ENCODE measurements at regions not wholly inside any gene's neighbourhood (a gene's known extent, or its start where the extent isn't known, plus 50 kb on each side); places are given as distances from the start of the nearest gene placed in this dataset.

- H3K4me2 ChIP-seq (ENCODE audit: insufficient read depth, low read length), result no peak overlapping the region
- no peaks in the 10 kb centered on the region for H3K9me3 ChIP-seq (ENCODE audit: low read depth, low read length)
- H3K4me1 ChIP-seq (ENCODE audit: insufficient read depth, low read length), result no peaks in the 10 kb centered on the region
- H3K4me3 ChIP-seq (ENCODE audit: insufficient read depth, low read length), result no peak overlapping the region
- no peaks in the 10 kb centered on the region for H3K79me2 ChIP-seq (ENCODE audit: insufficient read depth, low read length)
- no peak overlapping the region for H2AFZ ChIP-seq (ENCODE audit: low read length)
- no peaks in the 10 kb centered on the region for H3K36me3 ChIP-seq (ENCODE audit: insufficient read depth, low read length)
- no peak for DNase-seq (ENCODE audit: insufficient read length, low spot score, missing footprints)
- H3K27ac ChIP-seq (ENCODE audit: low read depth, low read length), result no peak overlapping the region
- no peaks in the 10 kb centered on the region for H4K20me1 ChIP-seq (ENCODE audit: insufficient read depth, low read length)
- no peaks in the 10 kb centered on the region for H3K27me3 ChIP-seq (ENCODE audit: insufficient read depth, low read length)
- TF ChIP-seq CTCF (IDR thresholded peaks at IDR 0.05; ENCODE audit: extremely low read depth, low read depth, low read length), result no peak
Observed at GRCh38 chr16:74049027-74049426, 247.6 kb upstream of the PSMD7 start.

GRCh38 chr16:74046524-74046923 lies 250.1 kb upstream of the PSMD7 start:
- TF ChIP-seq CTCF (IDR thresholded peaks at IDR 0.05; ENCODE audit: extremely low read depth, low read depth, low read length), result no peak
- no peak for DNase-seq (ENCODE audit: insufficient read length, low spot score, missing footprints)
- Histone ChIP-seq H3K4me1 (ENCODE audit: insufficient read depth, low read length) (no peaks in the 10 kb centered on the region), H2AFZ (ENCODE audit: low read length) (no peak overlapping the region), H3K4me2 (ENCODE audit: insufficient read depth, low read length) (no peak overlapping the region), H3K9me3 (ENCODE audit: low read depth, low read length) (no peaks in the 10 kb centered on the region), H3K27ac (ENCODE audit: low read depth, low read length) (no peak overlapping the region), H4K20me1 (ENCODE audit: insufficient read depth, low read length) (no peaks in the 10 kb centered on the region), H3K4me3 (ENCODE audit: insufficient read depth, low read length) (no peak overlapping the region), H3K36me3 (ENCODE audit: insufficient read depth, low read length) (no peaks in the 10 kb centered on the region), H3K27me3 (ENCODE audit: insufficient read depth, low read length) (no peaks in the 10 kb centered on the region), H3K79me2 (ENCODE audit: insufficient read depth, low read length) (no peaks in the 10 kb centered on the region)

GRCh38 chr16:74045513-74045912 lies 251.1 kb upstream of the PSMD7 start:
- Histone ChIP-seq H3K27me3 (ENCODE audit: insufficient read depth, low read length) (no peaks in the 10 kb centered on the region), H3K4me3 (ENCODE audit: insufficient read depth, low read length) (no peak overlapping the region), H3K36me3 (ENCODE audit: insufficient read depth, low read length) (no peaks in the 10 kb centered on the region), H3K27ac (ENCODE audit: low read depth, low read length) (no peak overlapping the region), H3K9me3 (ENCODE audit: low read depth, low read length) (no peaks in the 10 kb centered on the region), H4K20me1 (ENCODE audit: insufficient read depth, low read length) (no peaks in the 10 kb centered on the region), H3K79me2 (ENCODE audit: insufficient read depth, low read length) (no peaks in the 10 kb centered on the region), H2AFZ (ENCODE audit: low read length) (no peak overlapping the region), H3K4me2 (ENCODE audit: insufficient read depth, low read length) (no peak overlapping the region), H3K4me1 (ENCODE audit: insufficient read depth, low read length) (no peaks in the 10 kb centered on the region)
- no peak for DNase-seq (ENCODE audit: insufficient read length, low spot score, missing footprints)
- no peak for TF ChIP-seq CTCF (IDR thresholded peaks at IDR 0.05; ENCODE audit: extremely low read depth, low read depth, low read length)

- DNase-seq (ENCODE audit: insufficient read length, low spot score, missing footprints), result no peak
- Histone ChIP-seq H3K4me2 (ENCODE audit: insufficient read depth, low read length) (no peak overlapping the region), H3K4me1 (ENCODE audit: insufficient read depth, low read length) (no peaks in the 10 kb centered on the region), H3K9me3 (ENCODE audit: low read depth, low read length) (no peaks in the 10 kb centered on the region), H3K36me3 (ENCODE audit: insufficient read depth, low read length) (no peaks in the 10 kb centered on the region), H2AFZ (ENCODE audit: low read length) (no peak overlapping the region), H3K4me3 (ENCODE audit: insufficient read depth, low read length) (no peak overlapping the region), H3K27ac (ENCODE audit: low read depth, low read length) (no peak overlapping the region), H3K79me2 (ENCODE audit: insufficient read depth, low read length) (no peaks in the 10 kb centered on the region), H4K20me1 (ENCODE audit: insufficient read depth, low read length) (no peaks in the 10 kb centered on the region), H3K27me3 (ENCODE audit: insufficient read depth, low read length) (no peaks in the 10 kb centered on the region)
- TF ChIP-seq CTCF (IDR thresholded peaks at IDR 0.05; ENCODE audit: extremely low read depth, low read depth, low read length), result peak; percentile 23
Observed at GRCh38 chr16:74035816-74036215, 260.8 kb upstream of the PSMD7 start.
